HFFc6 (cell line): ENCODE measurements at regions not wholly inside any gene's neighbourhood (a gene's known extent, or its start where the extent isn't known, plus 50 kb on each side); places are given as distances from the start of the nearest gene placed in this dataset.

Experiments
- DNase-seq: peaks from one replicate; pipeline ENCODE4 v3.0.0-alpha.2; 2018
- H3K27ac Mint-ChIP-seq: 2 replicates; pipeline ENCODE4 v1.8.0; 2020; ENCODE audit warnings: mild to moderate bottlenecking, mixed read lengths
- H3K27me3 Mint-ChIP-seq: 2 replicates; pipeline ENCODE4 v1.8.0; 2021; ENCODE audit warnings: mild to moderate bottlenecking, moderate library complexity, mixed read lengths; ENCODE audit not compliant: insufficient read depth
- H3K36me3 Mint-ChIP-seq: 2 replicates; pipeline ENCODE4 v1.8.0; 2021; ENCODE audit warnings: low read depth, mixed read lengths
- H3K4me1 Mint-ChIP-seq: 2 replicates; pipeline ENCODE4 v1.8.0; 2020; ENCODE audit warnings: low read depth, mixed read lengths
- H3K4me3 Mint-ChIP-seq: 2 replicates; pipeline ENCODE4 v1.8.0; 2020; ENCODE audit warnings: mild to moderate bottlenecking, moderate library complexity, mixed read lengths
- H3K9me3 Mint-ChIP-seq: 2 replicates; pipeline ENCODE4 v1.8.0; 2020; ENCODE audit warnings: mild to moderate bottlenecking, mixed read lengths
- CTCF ChIP-seq: fragments of 200-600 bp; sonication (generic); IDR thresholded peaks from 2 replicates; pipeline ENCODE4 v1.5.0; 2021; ENCODE audit warnings: antibody characterized with exemption, mild to moderate bottlenecking

GRCh38 chr20:11324990-11325389 lies 592.7 kb upstream of the BTBD3 start:
- DNase-seq, result no peak
- Mint-ChIP-seq H3K9me3 (peaks cover 5% of the 10 kb centered on the region), H3K36me3 (no peaks in the 10 kb centered on the region), H3K4me1 (no peaks in the 10 kb centered on the region), H3K27me3 (peaks cover 2% of the 10 kb centered on the region; the same call in 1 of the 2 replicates), H3K27ac (no peak overlapping the region), H3K4me3 (no peak overlapping the region)
- no peak for TF ChIP-seq CTCF

- no peaks in the 10 kb centered on the region for H3K4me1 Mint-ChIP-seq
- H3K9me3 Mint-ChIP-seq, result peaks cover 5% of the 10 kb centered on the region; the same call in 1 of the 2 replicates
- no peak overlapping the region for H3K27ac Mint-ChIP-seq
- H3K27me3 Mint-ChIP-seq, result peaks cover 2% of the 10 kb centered on the region; the same call in 1 of the 2 replicates
- no peak for TF ChIP-seq CTCF
- no peaks in the 10 kb centered on the region for H3K36me3 Mint-ChIP-seq
- H3K4me3 Mint-ChIP-seq, result no peak overlapping the region
- DNase-seq, result no peak
Measured at GRCh38 chr20:11328839-11329238, 588.9 kb upstream of the BTBD3 start.

GRCh38 chr20:11329271-11329670 lies 588.4 kb upstream of the BTBD3 start:
- H3K36me3 Mint-ChIP-seq, result no peaks in the 10 kb centered on the region
- no peak overlapping the region for H3K4me3 Mint-ChIP-seq
- peaks cover 2% of the 10 kb centered on the region; the same call in 1 of the 2 replicates for H3K27me3 Mint-ChIP-seq
- H3K4me1 Mint-ChIP-seq, result no peaks in the 10 kb centered on the region
- no peak overlapping the region for H3K27ac Mint-ChIP-seq
- TF ChIP-seq CTCF, result no peak
- no peak for DNase-seq
- H3K9me3 Mint-ChIP-seq, result peaks cover 5% of the 10 kb centered on the region; the same call in 1 of the 2 replicates

GRCh38 chr20:11331096-11331495 lies 586.6 kb upstream of the BTBD3 start:
- no peak overlapping the region for H3K4me3 Mint-ChIP-seq
- H3K27ac Mint-ChIP-seq, result no peak overlapping the region
- H3K9me3 Mint-ChIP-seq, result peaks cover 5% of the 10 kb centered on the region; the same call in 1 of the 2 replicates
- DNase-seq, result no peak
- no peaks in the 10 kb centered on the region for H3K36me3 Mint-ChIP-seq
- TF ChIP-seq CTCF, result no peak
- no peaks in the 10 kb centered on the region; the same call in 1 of the 2 replicates for H3K27me3 Mint-ChIP-seq
- no peaks in the 10 kb centered on the region for H3K4me1 Mint-ChIP-seq

- DNase-seq, result no peak
- TF ChIP-seq CTCF, result no peak
- H3K36me3 Mint-ChIP-seq, result no peaks in the 10 kb centered on the region
- H3K9me3 Mint-ChIP-seq, result peaks cover 5% of the 10 kb centered on the region; the same call in 1 of the 2 replicates
- H3K27ac Mint-ChIP-seq, result no peak overlapping the region
- no peak overlapping the region for H3K4me3 Mint-ChIP-seq
- H3K27me3 Mint-ChIP-seq, result no peaks in the 10 kb centered on the region; the same call in 1 of the 2 replicates
- H3K4me1 Mint-ChIP-seq, result no peaks in the 10 kb centered on the region
Measured at GRCh38 chr20:11332381-11332780, 585.3 kb upstream of the BTBD3 start.

- no peaks in the 10 kb centered on the region for H3K4me1 Mint-ChIP-seq
- H3K36me3 Mint-ChIP-seq, result no peaks in the 10 kb centered on the region
- peaks cover 2% of the 10 kb centered on the region; the same call in 1 of the 2 replicates for H3K27me3 Mint-ChIP-seq
- H3K4me3 Mint-ChIP-seq, result no peak overlapping the region
- peaks cover 5% of the 10 kb centered on the region; the same call in 1 of the 2 replicates for H3K9me3 Mint-ChIP-seq
- no peak overlapping the region for H3K27ac Mint-ChIP-seq
- no peak for TF ChIP-seq CTCF
- DNase-seq, result no peak
Measured at GRCh38 chr20:11333634-11334033, 584.1 kb upstream of the BTBD3 start.
